HUES48 (cell line): ENCODE measurements at regions not wholly inside any gene's neighbourhood (a gene's known extent, or its start where the extent isn't known, plus 50 kb on each side); places are given as distances from the start of the nearest gene placed in this dataset.

ENCODE experiments used
- H3K27ac ChIP-seq: one replicate; pipeline ENCODE4 v1.7.0; 2013; ENCODE audit warnings: low read depth, low read length, inconsistent platforms
- H3K27me3 ChIP-seq: 2 replicates; pipeline ENCODE4 v1.6.1; 2013; ENCODE audit warnings: mild to moderate bottlenecking, low read length; ENCODE audit not compliant: control insufficient read depth, insufficient read depth
- H3K36me3 ChIP-seq: 2 replicates; pipeline ENCODE4 v1.6.1; 2013; ENCODE audit warnings: low read length; ENCODE audit not compliant: control insufficient read depth, insufficient read depth
- H3K4me1 ChIP-seq: 2 replicates; pipeline ENCODE4 v1.6.1; 2013; ENCODE audit warnings: mild to moderate bottlenecking, low read length; ENCODE audit not compliant: control insufficient read depth, insufficient read depth
- H3K4me3 ChIP-seq: 2 replicates; pipeline ENCODE4 v1.5.1; 2013; ENCODE audit warnings: mild to moderate bottlenecking, low read depth, low read length
- H3K9ac ChIP-seq: 2 replicates; pipeline ENCODE4 v1.6.1; 2013; ENCODE audit warnings: mild to moderate bottlenecking, low read depth, low read length, moderate library complexity
- H3K9me3 ChIP-seq: 2 replicates; pipeline ENCODE4 v1.6.1; 2013; ENCODE audit warnings: low read length; ENCODE audit not compliant: control insufficient read depth, insufficient read depth

DNA sequence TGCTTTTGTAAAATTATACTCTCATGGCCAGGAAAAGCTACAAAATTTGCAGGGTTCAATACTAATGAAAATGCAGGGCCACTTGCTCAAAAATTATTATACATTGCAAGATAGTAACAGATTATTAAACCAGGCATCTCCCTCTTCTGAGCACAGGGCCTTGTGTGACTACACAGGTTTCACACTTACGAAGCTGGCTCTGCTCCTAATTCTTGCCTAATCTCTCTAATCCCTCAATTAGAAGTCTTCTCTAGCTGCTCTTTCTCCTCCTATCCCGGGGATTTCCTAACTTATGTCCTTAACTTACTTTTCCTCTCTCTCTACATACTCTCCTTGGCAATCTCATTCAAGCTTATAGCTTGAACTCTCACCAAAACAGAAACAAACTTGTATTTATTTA lies 168.3 kb downstream of the AREG start:
- H3K4me1 ChIP-seq: no peaks in the 10 kb centered on the region

DNA sequence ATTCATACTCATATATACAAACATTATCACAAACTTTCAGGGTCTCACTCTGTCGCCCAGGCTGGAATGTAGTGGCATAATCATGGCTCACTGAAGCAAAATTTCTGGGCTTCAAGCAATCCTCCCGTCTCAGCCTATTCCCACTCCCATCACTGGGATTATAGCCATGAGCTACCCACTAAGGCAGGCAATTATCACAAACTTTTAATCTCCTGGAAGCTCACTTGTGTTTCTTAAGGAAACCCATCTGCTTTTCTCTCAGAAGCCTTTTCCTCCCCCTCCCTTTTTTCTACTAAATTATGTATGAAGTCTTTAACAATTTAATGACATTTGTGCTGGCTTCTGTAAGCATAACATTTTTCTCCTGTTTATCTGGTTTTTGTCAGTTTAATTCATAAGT lies 170.5 kb downstream of the AREG start:
- Histone ChIP-seq H3K4me3 (no peak overlapping the region), H3K9ac (no peak overlapping the region), H3K36me3 (no peaks in the 10 kb centered on the region), H3K4me1 (no peaks in the 10 kb centered on the region), H3K9me3 (no peaks in the 10 kb centered on the region), H3K27ac (no peak overlapping the region), H3K27me3 (no peaks in the 10 kb centered on the region)

More for the DNA sequence above, 168.3 kb downstream of the AREG start:
- no peak overlapping the region for H3K4me3 ChIP-seq
- no peaks in the 10 kb centered on the region for H3K9me3 ChIP-seq
- no peak overlapping the region for H3K9ac ChIP-seq
- H3K27ac ChIP-seq: no peak overlapping the region
- H3K27me3 ChIP-seq: no peaks in the 10 kb centered on the region
- H3K36me3 ChIP-seq: no peaks in the 10 kb centered on the region

DNA sequence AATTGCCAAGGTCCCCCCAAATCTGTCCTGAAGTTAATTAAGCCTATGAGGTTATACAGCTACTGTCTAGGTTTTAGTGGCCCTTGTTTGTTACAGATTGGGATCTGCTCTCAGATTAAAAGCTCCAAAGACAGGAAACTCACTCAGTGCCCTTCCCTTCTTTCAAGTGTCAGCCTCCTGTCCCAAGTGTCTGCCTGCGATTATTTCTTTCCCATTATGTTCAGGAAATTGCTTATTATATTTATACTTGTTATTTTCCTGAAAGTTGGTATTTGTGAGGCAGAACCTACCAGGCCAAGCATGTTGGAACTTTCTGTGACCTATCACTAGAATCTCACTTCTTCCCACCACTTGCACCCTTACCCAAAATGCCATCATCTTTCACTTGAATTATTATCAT lies 173.2 kb downstream of the AREG start:
- Histone ChIP-seq H3K27ac (no peak overlapping the region), H3K36me3 (no peaks in the 10 kb centered on the region), H3K27me3 (no peaks in the 10 kb centered on the region), H3K4me1 (no peaks in the 10 kb centered on the region), H3K9ac (no peak overlapping the region), H3K9me3 (no peaks in the 10 kb centered on the region), H3K4me3 (no peak overlapping the region)

DNA sequence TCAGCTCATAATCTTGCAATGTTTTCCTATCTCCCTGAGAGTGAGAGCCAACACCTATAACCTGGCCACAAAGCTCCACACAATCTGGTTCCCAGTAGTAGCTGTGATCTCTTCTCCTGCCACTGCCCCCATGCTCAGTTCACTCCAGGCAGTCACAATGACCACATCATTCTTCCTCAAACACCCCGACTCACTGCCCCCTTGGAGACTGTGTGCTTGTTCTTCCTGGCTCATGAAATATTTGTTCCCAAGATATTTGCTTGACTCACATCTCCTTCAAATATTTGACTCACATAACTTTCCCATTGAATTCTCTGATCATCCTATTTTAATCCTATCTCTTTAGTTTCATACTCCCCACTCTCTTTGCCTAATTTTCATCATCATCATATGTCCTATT lies 173.7 kb downstream of the AREG start:
- H3K9ac ChIP-seq: no peak overlapping the region
- H3K27me3 ChIP-seq: no peaks in the 10 kb centered on the region
- H3K4me3 ChIP-seq: no peak overlapping the region
- no peak overlapping the region for H3K27ac ChIP-seq
- no peaks in the 10 kb centered on the region for H3K36me3 ChIP-seq
- H3K9me3 ChIP-seq: no peaks in the 10 kb centered on the region
- H3K4me1 ChIP-seq: no peaks in the 10 kb centered on the region

DNA sequence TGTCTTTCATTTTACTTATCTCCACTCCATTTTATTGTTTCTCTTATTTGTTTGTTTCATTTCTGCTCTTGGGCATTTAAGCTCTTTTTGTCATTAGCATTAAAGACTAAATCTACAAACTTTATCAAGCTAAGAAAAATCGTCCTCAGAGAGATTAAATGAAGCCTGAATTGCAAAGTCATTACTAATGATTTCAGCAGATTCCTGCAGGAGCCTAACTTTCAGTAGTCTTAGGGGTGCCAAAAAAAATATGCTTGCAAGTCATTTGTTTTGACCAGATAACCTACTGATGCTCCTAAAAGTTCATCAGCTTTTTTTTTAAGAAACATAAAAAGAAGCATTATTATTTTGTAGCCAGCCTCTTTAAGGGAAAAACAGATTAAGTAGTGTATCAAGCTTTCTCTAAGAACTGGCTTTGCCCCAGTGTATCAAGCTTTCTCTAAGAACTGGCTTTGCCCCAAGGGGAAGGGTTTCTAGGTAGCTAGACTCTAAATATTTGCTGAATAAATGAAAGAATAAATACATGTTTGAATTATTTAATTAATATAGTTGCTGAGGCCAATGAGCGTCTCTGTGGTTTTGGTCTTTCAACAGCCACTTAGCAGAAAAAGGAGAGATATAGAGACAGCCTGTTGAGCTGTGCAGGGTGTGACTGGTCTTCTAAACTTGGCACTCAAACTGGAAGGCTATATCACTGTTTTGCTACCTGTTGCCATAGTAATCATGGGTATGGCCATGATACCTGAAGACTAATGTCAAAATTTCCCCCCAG lies 174.2 kb downstream of the BTC start:
- H3K9me3 ChIP-seq: no peaks in the 10 kb centered on the region
- H3K4me1 ChIP-seq: no peaks in the 10 kb centered on the region
- H3K4me3 ChIP-seq: no peak overlapping the region
- H3K27me3 ChIP-seq: no peaks in the 10 kb centered on the region
- H3K27ac ChIP-seq: no peak overlapping the region
- H3K9ac ChIP-seq: no peak overlapping the region
- H3K36me3 ChIP-seq: no peaks in the 10 kb centered on the region

DNA sequence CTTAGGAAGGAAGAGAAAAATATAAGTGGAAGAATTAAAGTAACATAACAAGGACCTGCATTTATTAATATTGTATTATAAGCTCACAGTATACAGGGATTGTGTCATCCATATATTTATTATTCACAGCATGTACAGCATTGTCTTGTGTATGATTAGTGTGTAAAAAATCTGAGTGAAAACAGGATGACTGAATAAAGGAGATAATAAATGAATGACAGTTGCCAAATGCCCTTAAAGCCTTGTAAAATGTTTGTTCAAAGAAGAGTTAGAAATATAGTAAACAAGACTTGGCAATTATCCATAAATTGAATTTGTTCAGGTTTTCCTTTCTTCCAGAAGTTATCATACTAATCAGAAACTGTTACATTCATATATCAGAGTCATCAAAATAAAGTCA lies 172.7 kb downstream of the BTC start:
- no peaks in the 10 kb centered on the region for H3K4me1 ChIP-seq
- no peak overlapping the region for H3K4me3 ChIP-seq
- no peak overlapping the region for H3K27ac ChIP-seq
- no peaks in the 10 kb centered on the region for H3K27me3 ChIP-seq
- no peaks in the 10 kb centered on the region for H3K36me3 ChIP-seq
- H3K9ac ChIP-seq: no peak overlapping the region
- H3K9me3 ChIP-seq: no peaks in the 10 kb centered on the region

DNA sequence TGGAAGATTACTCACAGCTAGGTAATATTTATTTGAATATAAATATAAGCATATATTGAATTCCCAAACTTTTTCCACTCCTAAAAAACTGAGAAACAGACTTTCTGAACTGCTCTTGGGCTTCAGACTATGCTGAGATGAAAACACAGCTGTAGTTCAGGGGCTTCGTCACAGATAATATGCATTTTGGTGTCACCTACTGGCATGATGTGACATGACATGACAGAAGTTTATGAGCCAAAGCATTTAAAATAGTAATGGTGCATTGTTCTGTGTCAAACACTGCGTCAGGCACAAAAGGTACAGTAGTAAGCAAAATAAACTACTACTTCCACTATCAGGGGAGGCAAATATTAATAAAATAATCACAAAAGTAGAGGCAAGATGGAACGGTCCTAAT lies 171.3 kb downstream of the BTC start:
- no peaks in the 10 kb centered on the region for H3K36me3 ChIP-seq
- H3K4me3 ChIP-seq: no peak overlapping the region
- no peaks in the 10 kb centered on the region for H3K27me3 ChIP-seq
- no peaks in the 10 kb centered on the region for H3K9me3 ChIP-seq
- no peak overlapping the region for H3K27ac ChIP-seq
- H3K4me1 ChIP-seq: no peaks in the 10 kb centered on the region
- H3K9ac ChIP-seq: no peak overlapping the region

DNA sequence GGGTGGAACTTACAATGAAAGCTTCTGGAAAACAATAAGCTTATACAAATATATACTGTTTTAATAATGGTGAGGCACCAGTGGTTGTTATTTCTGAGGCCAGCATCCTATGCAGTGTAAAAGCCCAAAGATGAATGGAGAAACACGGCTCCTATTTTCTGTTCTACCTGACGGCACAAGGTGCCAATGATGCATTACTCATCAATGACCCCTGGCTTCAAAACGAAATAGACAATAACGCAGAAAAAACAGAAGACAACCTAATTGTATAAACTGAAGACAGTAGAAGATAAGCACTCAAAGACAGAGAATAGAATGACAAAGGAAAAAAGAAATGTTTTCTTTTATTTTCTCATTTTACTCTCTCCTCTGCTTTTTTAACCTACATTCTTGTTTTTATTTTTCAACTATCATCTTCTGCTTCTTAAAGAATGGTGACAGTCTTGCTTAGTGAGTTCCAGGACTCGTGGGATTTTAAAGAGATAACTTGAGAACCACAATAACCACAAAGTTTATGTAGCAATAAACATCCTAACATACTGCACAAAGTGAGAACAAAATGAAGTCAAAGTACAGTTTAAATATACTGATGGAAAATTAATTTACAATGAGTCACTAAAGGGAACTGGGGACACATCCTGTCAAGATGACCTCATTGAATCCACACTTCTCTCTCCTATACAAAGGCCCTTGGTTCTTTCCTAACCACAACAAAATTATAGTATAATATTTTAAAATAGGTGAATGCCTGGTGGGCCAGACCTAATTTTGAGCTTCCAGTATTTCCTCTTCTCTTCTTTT lies 169.8 kb downstream of the BTC start:
- Histone ChIP-seq H3K27ac (no peak overlapping the region), H3K9me3 (no peaks in the 10 kb centered on the region), H3K9ac (no peak overlapping the region), H3K27me3 (no peaks in the 10 kb centered on the region), H3K4me1 (no peaks in the 10 kb centered on the region), H3K36me3 (no peaks in the 10 kb centered on the region), H3K4me3 (no peak overlapping the region)

DNA sequence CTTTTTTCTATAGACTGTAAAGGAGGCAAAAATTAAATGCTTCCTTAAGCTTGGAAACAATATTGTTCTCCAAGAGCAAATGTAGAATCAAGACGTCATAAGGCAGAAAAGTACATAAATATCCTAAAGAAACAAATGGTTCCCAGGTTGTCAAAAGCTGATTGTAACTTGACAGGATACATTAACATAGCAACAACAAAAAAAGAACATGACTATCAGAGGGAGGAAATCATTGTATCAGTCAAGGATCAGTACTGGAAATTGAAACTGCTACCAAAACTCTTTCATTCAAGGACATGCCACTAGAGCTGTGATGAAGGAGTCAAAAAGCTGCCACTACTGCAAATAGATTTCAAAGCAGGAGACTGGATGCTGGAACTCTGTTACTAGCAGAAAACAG lies 168.3 kb downstream of the BTC start:
- Histone ChIP-seq H3K4me1 (no peaks in the 10 kb centered on the region), H3K9me3 (no peaks in the 10 kb centered on the region), H3K4me3 (no peak overlapping the region), H3K36me3 (no peaks in the 10 kb centered on the region), H3K27me3 (no peaks in the 10 kb centered on the region), H3K27ac (no peak overlapping the region), H3K9ac (no peak overlapping the region)

DNA sequence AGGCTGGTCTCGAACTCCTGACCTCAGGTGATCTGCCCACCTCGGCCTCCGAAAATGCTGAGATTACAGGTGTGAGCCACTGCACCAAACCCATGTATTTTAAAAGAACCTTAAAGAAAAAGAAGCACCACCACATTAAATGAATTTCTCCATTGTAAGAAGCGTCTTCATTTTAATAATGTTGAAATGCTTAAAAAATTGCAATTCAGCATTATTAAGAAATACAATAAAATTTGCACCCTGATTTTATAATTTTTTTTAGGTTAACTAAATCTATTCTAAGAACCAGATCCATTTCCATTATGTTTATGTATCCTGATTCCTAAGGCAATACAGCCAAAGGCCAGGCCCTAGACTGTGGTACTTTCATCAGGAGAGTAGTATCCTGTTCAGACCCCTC lies 167.2 kb downstream of the BTC start:
- Histone ChIP-seq H3K36me3 (no peaks in the 10 kb centered on the region), H3K27ac (no peak overlapping the region), H3K27me3 (no peaks in the 10 kb centered on the region), H3K4me1 (no peaks in the 10 kb centered on the region), H3K9me3 (no peaks in the 10 kb centered on the region), H3K9ac (no peak overlapping the region), H3K4me3 (no peak overlapping the region)

DNA sequence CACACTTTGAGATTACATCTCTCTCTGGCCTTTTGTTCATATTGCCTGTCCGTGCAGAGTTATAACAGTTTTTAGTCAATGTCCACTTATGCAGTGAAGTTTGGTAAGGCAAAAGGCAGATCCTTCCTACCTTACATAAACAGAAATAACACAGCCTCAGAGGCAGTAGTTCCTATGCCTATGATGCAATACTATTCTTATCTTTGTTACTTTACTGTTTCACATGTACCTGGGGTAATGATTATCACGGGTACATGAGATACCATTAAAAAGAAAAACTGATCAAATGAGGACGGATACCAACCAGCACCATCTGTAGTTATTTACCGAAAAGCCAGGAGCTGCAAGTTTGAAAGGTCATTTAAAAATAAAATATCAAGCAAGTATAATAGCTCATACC lies 166.8 kb downstream of the BTC start:
- Histone ChIP-seq H3K36me3 (no peaks in the 10 kb centered on the region), H3K9ac (no peak overlapping the region), H3K4me1 (no peaks in the 10 kb centered on the region), H3K27ac (no peak overlapping the region), H3K9me3 (no peaks in the 10 kb centered on the region), H3K4me3 (no peak overlapping the region), H3K27me3 (no peaks in the 10 kb centered on the region)
